Fibroblast of the aortic adventitia (primary cell): ENCODE measurements at regions not wholly inside any gene's neighbourhood (a gene's known extent, or its start where the extent isn't known, plus 50 kb on each side); places are given as distances from the start of the nearest gene placed in this dataset.

Experiments used
- DNase-seq: peaks from one replicate; pipeline ENCODE4 v3.0.0-alpha.2; 2010; ENCODE audit warnings: low read depth
- H3K4me3 ChIP-seq: 2 replicates; pipeline ENCODE4 v1.5.1; 2011; ENCODE audit warnings: low read depth, mild to moderate bottlenecking, control low read depth, low read length, moderate library complexity
- CTCF ChIP-seq: IDR thresholded peaks from 2 replicates; pipeline ENCODE4 v1.5.1; 2011; ENCODE audit warnings: mild to moderate bottlenecking, low read length, control low read depth, inconsistent platforms; ENCODE audit not compliant: insufficient read depth

DNA sequence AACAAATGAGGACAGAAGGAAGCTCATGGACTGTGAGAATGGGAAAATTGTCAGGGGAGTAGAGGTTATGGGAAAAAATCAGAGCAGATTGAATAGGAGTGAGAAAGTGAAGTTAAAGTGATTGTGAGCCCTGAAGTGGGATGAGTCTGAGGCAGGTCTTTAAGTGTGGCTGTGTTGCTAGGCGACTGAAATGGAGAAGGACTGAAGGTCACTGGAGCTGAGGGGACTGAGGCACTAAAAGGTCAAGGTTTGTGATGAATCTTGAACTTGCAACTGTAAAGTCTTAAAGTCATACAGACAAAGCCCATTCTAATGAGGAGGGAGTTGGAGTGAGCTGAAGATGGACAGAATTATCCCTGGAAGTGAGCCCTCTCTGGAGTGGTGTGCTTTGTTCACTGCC is 518.9 kb downstream of the TUSC7 start:
- DNase-seq = no peak
- no peak for TF ChIP-seq CTCF
- H3K4me3 ChIP-seq = no peak overlapping the region

- H3K4me3 ChIP-seq = no peak overlapping the region
- no peak for DNase-seq
- no peak for TF ChIP-seq CTCF
These were observed 521.3 kb downstream of the TUSC7 start for GRCh38 chr3:117230924-117231323.

DNA sequence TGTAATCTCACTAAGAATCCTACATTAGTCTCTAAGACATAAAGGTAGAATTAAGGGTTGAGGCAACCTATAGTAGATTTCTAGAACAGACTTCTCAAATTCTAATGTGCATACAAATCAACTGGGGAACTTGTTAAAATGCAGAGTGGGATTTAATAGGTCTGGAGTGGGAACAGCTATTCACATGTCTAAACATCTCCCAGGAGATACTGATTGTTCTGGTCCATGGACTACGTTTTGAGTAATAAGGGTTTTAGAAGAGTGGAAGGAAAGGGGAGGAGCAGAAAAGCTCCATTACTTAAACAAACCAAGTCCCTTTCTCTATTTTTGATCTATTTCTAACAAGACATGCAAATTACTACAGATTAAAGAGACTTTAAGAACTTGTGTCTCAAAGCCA is 524.8 kb downstream of the TUSC7 start:
- no peak for DNase-seq
- no peak overlapping the region for H3K4me3 ChIP-seq
- no peak for TF ChIP-seq CTCF

DNA sequence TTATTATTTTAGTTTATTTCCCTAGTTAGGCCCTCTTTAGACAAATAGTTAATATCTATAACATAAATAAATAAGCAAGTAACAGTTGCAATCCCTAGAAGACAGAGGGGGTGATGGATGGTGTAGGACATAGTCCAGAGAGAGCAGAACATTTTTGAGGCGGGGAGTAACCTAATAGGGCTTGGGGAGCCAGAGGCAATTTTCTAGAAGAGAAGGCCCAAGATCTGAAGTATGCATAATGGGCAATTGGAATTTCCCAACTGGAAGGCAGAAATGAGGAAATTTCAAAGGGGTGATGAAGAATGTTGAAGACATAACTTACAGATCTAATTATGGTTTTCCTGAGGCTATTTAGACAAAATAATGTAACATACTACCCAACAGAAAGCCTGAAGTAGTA is 525.7 kb downstream of the TUSC7 start:
- H3K4me3 ChIP-seq = no peak overlapping the region
- TF ChIP-seq CTCF = no peak
- no peak for DNase-seq

DNA sequence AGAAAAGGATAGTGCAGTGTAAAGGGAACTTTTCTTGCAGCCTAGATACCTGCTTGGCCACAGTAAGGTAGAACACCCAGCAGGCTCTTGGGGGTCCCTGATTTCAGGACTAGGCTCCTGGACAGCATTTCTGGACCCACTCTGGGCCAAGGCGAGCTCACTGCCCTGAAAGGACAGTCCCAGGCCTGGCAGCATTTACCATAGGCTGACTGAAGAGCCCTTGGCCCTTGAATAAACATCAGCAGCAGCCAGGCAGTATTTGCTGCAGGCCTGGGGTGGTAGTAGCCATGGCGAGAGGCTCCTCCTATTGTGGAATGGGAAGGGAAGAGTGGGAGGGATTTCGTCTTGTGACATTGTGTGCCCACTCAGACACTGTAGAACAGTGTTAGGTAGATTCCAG is 529.2 kb downstream of the TUSC7 start:
- no peak for DNase-seq
- no peak overlapping the region for H3K4me3 ChIP-seq
- TF ChIP-seq CTCF = no peak

- DNase-seq = no peak
- no peak for TF ChIP-seq CTCF
- H3K4me3 ChIP-seq = no peak overlapping the region
These were observed 534.1 kb downstream of the TUSC7 start for GRCh38 chr3:117243657-117244056.

GRCh38 chr3:117246771-117247555 is 537.4 kb downstream of the TUSC7 start:
- no peak for DNase-seq
- no peak overlapping the region for H3K4me3 ChIP-seq
- TF ChIP-seq CTCF = no peak
